Cardiac muscle cell (in vitro differentiated cells and primary cell): ENCODE measurements at regions not wholly inside any gene's neighbourhood (a gene's known extent, or its start where the extent isn't known, plus 50 kb on each side); places are given as distances from the start of the nearest gene placed in this dataset.

Experiments used
- DNase-seq, 2 donors: peaks; one replicate each; pipeline versions ENCODE4 v3.0.0 to v3.0.0-alpha.2; 2010 to 2017; ENCODE audit warnings: low read depth in 1 of 2, low spot score in 1 of 2
- H3K27ac ChIP-seq: fragments of 200-600 bp; sonication (generic); 2 replicates; pipeline ENCODE4 v1.5.1; 2016
- H3K27me3 ChIP-seq: fragments of 200-600 bp; sonication (generic); 2 replicates; pipeline ENCODE4 v1.6.0; 2016; ENCODE audit warnings: control low read depth
- H3K36me3 ChIP-seq: fragments of 200-600 bp; sonication (generic); 2 replicates; pipeline ENCODE4 v1.5.1; 2016; ENCODE audit warnings: control low read depth
- H3K4me1 ChIP-seq: fragments of 200-600 bp; sonication (generic); 2 replicates; pipeline ENCODE4 v1.8.1; 2017; ENCODE audit warnings: low read depth, mild to moderate bottlenecking, mixed run types
- H3K4me3 ChIP-seq: fragments of 200-600 bp; sonication (generic); 2 replicates; pipeline ENCODE4 v1.5.1; 2016; ENCODE audit warnings: mild to moderate bottlenecking
- H3K9me3 ChIP-seq: fragments of 200-600 bp; sonication (generic); 2 replicates; pipeline ENCODE4 v1.5.1; 2017; ENCODE audit warnings: low read depth, mild to moderate bottlenecking, control low read depth
- TF ChIP-seq, protein P1 (sequence below): IDR thresholded peaks from 2 replicates; pipeline ENCODE4 v1.5.1; 2012; ENCODE audit warnings: low read depth, mild to moderate bottlenecking, low read length

DNA sequence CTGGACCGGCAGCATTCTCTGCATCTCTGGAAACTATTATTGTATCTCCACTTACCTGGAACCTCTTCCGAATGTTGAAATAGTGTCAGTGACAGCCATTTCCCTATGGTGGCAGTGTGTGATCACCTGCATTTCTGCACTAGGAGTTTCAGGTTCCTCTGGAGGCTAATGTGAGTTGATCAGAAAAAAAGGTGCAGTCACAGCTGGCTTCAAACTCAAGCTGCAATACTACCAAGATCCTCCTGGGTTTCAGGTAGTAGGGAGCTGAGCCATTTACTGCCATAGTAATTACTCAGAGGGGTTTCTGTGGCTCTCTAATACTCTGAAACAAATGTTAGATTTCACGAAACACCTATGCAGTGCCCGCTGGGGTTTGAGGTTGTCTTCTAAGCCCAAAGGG lies 183.5 kb upstream of the OSR1 start:
- H3K36me3 ChIP-seq: no peaks in the 10 kb centered on the region
- no peaks in the 10 kb centered on the region for H3K9me3 ChIP-seq
- DNase-seq: no peak
- no peak overlapping the region for H3K27ac ChIP-seq
- H3K4me1 ChIP-seq: no peaks in the 10 kb centered on the region
- TF ChIP-seq, protein P1, sequence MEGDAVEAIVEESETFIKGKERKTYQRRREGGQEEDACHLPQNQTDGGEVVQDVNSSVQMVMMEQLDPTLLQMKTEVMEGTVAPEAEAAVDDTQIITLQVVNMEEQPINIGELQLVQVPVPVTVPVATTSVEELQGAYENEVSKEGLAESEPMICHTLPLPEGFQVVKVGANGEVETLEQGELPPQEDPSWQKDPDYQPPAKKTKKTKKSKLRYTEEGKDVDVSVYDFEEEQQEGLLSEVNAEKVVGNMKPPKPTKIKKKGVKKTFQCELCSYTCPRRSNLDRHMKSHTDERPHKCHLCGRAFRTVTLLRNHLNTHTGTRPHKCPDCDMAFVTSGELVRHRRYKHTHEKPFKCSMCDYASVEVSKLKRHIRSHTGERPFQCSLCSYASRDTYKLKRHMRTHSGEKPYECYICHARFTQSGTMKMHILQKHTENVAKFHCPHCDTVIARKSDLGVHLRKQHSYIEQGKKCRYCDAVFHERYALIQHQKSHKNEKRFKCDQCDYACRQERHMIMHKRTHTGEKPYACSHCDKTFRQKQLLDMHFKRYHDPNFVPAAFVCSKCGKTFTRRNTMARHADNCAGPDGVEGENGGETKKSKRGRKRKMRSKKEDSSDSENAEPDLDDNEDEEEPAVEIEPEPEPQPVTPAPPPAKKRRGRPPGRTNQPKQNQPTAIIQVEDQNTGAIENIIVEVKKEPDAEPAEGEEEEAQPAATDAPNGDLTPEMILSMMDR: no peak
- no peak overlapping the region for H3K4me3 ChIP-seq
- no peaks in the 10 kb centered on the region for H3K27me3 ChIP-seq

DNA sequence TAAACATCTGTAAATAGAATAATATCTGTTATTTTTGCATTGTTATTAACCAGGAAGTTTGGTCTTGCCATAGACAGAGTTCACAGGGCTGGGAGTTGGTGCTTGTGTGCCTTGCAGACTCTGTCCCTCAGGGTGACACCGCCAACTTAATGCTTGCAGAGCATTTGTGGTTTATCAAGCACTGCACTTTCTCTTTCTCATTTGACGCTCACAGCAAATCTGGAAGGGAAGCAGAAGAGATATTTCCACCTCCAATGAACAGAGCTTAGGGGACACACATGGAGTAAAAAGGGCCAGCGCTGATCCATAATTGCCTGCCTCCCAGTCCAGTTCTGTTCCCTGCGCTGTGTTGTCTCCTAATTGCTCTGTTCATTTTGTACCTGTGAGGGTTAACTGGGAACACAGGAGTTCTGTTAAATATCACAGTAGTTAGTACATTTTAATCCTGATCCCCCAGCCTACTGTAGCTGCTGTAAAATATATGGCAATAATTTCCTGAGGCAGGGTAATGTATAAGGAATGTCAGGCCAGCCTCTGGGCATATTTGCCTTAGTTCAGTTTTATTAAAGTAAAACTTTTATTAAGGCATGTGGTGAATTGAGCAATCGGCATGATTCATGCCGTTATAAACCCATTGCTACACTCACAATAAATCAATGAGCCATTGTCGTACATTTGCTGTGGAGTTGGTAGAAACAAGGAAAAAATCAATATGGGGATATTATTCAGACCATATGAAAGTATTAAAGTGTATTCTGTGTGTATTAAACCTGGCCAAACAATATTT lies 182.5 kb upstream of the OSR1 start:
- peak in 1 of 2 donors; percentile 85 for DNase-seq
- H3K4me3 ChIP-seq: no peak overlapping the region
- H3K4me1 ChIP-seq: no peaks in the 10 kb centered on the region
- H3K36me3 ChIP-seq: no peaks in the 10 kb centered on the region
- H3K27ac ChIP-seq: no peak overlapping the region
- H3K9me3 ChIP-seq: no peaks in the 10 kb centered on the region
- TF ChIP-seq, protein P1: no peak
- no peaks in the 10 kb centered on the region for H3K27me3 ChIP-seq

DNA sequence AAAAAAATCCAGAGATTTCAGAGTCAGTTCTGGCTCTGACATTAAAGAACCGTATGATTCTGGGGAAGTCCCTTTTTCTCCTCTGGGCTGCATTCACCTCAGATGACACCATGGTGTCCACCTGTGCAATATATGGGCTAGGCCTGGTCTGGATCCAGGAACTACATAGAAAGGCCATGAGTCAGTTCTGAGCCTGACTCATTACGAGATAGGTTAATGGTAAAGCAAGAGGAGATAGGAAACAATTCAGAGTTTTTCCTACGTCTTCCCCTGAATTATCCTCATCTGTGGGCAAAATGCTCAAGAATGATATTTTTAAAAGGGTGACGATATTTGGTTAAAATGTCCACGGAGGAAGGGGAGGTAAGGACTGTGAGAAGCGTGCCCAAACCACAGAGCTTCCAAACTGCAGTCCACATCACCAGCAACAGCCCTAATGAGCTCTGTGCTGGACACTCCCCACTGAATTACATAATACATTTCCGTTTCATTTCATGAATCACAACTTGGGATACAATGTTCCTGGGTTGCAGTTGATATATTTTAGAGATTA lies 180.1 kb upstream of the OSR1 start:
- H3K27ac ChIP-seq: no peak overlapping the region
- no peaks in the 10 kb centered on the region for H3K4me1 ChIP-seq
- TF ChIP-seq, protein P1: no peak
- no peaks in the 10 kb centered on the region for H3K27me3 ChIP-seq
- H3K9me3 ChIP-seq: no peaks in the 10 kb centered on the region
- no peaks in the 10 kb centered on the region for H3K36me3 ChIP-seq
- DNase-seq: peak in 1 of 2 donors; percentile 97
- H3K4me3 ChIP-seq: no peak overlapping the region

DNA sequence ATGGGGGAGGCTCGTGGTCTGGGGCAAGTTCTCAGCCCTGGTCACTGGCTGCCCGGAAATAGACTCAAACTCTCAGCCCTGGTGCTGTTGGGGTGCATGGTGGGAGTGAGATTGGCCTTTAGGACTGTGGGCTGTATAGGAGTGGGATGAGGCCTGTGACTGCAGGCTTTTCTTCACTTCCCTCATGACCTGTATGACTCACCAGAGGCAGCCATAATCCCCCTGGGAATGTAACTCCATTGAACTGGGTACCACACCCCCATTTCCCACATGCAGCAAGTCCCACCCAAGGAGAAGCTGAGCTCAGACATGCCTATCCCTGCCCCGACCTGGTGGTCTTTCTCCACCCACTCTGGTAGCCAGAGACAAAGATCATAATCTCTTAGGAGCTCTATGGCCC lies 177.7 kb upstream of the OSR1 start:
- DNase-seq: no peak
- H3K27ac ChIP-seq: no peak overlapping the region
- no peaks in the 10 kb centered on the region for H3K27me3 ChIP-seq
- no peak overlapping the region for H3K4me3 ChIP-seq
- H3K9me3 ChIP-seq: no peaks in the 10 kb centered on the region
- H3K36me3 ChIP-seq: no peaks in the 10 kb centered on the region
- TF ChIP-seq, protein P1: no peak
- no peaks in the 10 kb centered on the region for H3K4me1 ChIP-seq

DNA sequence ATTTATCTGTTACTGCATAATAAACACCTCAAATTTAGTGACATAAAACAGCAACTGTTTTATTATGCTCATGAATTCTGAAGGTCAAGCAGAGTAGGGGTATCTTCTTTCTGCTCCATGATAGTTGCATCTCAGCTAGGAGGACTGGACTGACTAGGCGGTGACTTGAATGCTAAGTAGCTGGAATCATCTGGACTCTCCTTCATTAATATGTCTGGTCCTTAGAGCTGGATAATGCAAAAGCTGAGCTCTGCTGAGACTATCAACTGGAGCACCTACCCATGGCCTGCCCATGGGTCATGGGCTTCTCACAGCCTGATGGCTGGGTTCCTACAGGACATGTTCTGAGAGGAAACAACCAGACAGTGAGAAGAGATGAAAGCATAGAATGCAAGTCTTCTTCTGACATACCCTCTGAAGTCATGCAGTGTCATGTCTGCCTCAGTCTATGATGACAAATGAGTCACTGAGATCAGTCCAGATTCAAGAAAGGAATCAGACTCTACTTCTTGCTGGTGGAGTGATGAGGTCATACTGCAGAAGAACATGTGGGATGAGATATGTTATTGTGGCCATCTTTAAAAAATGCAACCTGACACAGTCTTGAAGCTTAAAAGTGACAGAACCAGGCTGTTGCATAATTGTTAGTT lies 174.2 kb upstream of the OSR1 start:
- Histone ChIP-seq H3K27ac (no peak overlapping the region), H3K4me1 (no peaks in the 10 kb centered on the region), H3K27me3 (no peaks in the 10 kb centered on the region), H3K9me3 (no peaks in the 10 kb centered on the region), H3K4me3 (no peak overlapping the region), H3K36me3 (no peaks in the 10 kb centered on the region)
- DNase-seq: no peak
- TF ChIP-seq, protein P1: no peak
